GM18861 (cell line): ENCODE measurements at regions not wholly inside any gene's neighbourhood (a gene's known extent, or its start where the extent isn't known, plus 50 kb on each side); places are given as distances from the start of the nearest gene placed in this dataset.
"Not testable (repeated sequence)": the region's sequence is repeated elsewhere in the genome, so short reads cannot be mapped to it uniquely, and the experiment has no call there.

Source experiments
- ATAC-seq: cut with Tn5 transposase; IDR thresholded peaks from one replicate; pipeline ENCODE4 v1.9.1; 2021; ENCODE audit not compliant: unreplicated experiment

DNA sequence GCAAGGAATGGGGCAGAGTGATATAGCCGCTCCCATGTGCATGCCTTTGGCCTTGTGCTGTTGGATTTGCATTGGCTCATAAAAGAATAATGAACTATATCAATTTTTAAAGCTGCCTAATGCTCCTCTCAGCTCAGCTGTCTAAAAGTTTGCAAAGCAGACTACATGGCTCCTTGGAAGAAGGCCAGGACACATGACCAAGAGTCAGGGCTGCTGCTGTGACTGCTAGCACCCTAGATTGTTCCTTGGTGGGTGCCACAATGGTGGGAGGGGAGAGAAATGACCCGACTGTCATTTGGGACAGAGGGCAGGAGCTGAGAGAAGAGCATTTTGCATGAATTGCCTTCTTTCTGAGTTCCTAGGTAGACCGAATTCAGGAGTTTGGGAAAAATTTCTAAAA, 307.9 kb downstream of the PDCD6IP start:
- ATAC-seq = no peak

DNA sequence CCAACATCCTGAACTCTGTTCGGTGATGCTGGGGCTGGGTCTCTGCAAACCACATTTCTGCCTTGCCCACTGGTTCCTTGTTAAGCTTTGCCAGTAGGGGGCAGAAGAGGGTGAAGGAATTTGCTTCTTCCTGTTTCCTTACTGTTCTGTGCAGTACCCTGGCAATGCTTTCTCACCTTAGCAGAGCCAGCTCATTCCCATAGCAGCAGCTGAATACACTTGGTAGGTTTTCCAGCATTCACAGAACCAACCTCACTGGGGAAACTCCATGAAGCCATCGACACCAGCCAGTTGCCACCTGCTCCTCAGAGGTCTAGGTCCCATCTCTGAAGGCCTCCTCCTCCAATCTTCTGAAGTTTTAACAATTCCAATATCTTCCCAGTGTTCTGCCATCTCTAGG, 308.4 kb downstream of the PDCD6IP start:
- no peak for ATAC-seq

DNA sequence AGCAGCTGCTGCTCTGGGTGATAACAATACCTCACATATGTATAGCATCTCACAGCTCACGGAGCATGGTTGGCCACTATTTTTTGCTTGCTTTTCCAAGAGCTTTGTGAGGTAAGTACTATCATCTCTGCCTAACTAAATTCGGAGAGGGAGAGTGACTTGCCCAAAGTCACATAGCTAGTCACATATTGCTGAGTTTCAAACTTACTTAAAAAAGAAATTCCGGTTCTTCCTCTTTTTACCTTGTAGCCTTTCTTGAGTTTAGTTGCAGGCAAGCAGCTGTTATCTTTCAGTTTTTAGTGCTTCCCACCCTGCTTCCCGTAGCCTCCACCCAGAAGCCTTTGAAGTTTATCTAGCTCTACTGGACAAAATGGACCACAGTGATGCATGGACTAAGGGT, 309.2 kb downstream of the PDCD6IP start:
- ATAC-seq = peak; percentile 47

DNA sequence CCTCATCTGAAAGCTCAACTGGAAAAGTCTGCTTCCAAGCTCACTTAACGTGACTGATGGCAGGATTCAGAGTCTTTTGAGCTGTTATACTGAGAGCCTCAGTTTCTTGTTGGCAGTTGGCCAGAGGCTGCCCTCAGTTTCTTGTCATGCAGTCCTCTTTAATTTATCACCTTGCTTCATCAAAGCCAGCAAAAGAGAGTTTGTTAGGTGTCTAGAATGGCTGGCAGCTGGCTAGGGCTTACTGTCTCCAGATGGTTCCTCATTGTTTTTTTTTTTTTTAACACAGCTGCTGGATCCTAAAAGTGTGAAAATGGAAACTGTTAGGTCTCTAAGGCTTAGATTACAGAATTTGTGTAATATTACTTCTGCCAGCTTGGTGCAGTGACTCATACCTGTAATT, 310.6 kb downstream of the PDCD6IP start:
- ATAC-seq = no peak

- ATAC-seq = peak; percentile 44
These were observed 311.4 kb downstream of the PDCD6IP start for GRCh38 chr3:34109846-34110245.

GRCh38 chr3:34111361-34111760, 312.9 kb downstream of the PDCD6IP start:
- ATAC-seq = no peak

DNA sequence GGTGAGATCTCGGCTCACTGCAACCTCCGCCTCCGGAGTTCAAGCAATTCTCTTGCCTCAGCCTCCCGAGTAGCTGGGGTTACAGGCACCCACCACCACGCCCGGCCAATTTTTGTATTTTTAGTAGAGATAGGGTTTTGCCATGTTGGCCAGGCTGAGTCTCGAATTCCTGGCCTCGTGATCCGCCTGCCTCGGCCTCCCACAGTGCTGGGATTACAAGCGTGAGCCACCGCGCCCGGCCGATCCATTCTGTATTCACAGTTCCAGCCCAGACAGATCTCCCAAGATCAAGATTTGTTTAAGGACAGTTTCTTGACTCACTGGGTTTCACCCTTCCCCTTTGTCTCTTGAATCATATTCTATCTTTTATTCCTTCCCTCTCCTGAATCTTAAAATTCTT, 313.8 kb downstream of the PDCD6IP start:
- not testable (repeated sequence) for ATAC-seq

GRCh38 chr3:34131091-34131490, 332.7 kb downstream of the PDCD6IP start:
- no peak for ATAC-seq

- ATAC-seq = no peak
These were observed 333.8 kb downstream of the PDCD6IP start for GRCh38 chr3:34132069-34132692.

GRCh38 chr3:34139566-34139965, 341.1 kb downstream of the PDCD6IP start:
- no peak for ATAC-seq

GRCh38 chr3:34140616-34141015, 342.2 kb downstream of the PDCD6IP start:
- no peak for ATAC-seq

GRCh38 chr3:34141841-34142337, 343.5 kb downstream of the PDCD6IP start:
- no peak for ATAC-seq

DNA sequence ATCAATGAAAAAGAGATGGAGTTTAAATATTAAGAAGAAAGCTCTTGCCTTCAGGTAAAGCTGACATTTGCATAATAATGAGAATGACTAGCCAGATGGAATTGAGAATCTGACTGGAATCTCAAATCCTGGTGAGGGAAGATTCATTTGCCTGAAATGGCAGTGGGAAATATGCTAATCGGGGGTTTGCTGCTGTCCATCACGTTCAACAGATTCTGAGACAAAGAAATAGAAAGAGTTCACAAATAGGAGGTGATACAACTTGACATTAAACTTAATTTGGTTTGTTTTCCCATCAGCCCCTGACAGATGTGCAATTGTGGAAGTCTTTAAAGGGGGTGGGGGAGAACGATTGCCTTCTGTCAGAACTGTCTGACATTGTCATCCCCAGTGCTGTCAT, 347.4 kb downstream of the PDCD6IP start:
- ATAC-seq = no peak

DNA sequence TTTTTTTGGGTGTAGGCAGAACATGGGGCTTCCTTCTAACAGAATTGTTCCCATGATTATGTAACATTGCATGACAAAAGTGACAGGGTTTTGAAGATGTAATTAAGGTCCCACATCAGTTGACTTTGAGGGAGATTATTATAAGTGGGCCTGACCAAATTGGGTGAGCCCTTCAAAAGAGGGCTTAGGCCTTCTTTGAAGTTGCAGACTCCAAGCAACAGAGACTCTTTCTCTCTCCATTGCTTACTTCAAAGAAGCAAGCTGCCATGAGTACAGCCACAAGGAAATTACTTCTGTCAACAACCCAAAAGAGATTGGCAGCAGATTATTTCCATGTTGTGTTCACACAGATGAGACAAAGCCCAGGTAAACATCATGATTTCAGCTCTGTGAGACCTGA, 348.2 kb downstream of the PDCD6IP start:
- ATAC-seq = no peak

GRCh38 chr3:34150992-34151391, 352.6 kb downstream of the PDCD6IP start:
- no peak for ATAC-seq

GRCh38 chr3:34152656-34153055, 354.2 kb downstream of the PDCD6IP start:
- no peak for ATAC-seq

- no peak for ATAC-seq
These were observed 356.7 kb downstream of the PDCD6IP start for GRCh38 chr3:34155108-34155507.

DNA sequence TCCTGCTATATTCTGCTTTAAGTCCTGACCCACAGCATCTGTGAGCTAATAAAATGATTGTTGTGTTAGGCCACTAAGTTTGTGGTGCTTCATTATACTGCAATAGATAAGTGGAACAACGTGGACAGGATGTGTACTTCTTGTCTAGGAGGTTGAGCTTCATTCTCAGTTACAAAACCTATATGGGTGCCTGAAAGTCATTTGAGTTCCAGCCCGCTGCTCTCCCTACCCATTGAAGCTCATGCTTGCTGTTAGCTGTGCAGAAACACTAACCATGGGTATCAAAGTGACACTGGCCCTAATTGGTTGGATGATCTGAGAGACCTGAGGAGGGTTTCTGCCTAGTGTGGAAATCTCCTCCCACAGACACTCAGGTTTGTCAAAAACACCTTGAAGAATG, 357.2 kb downstream of the PDCD6IP start:
- ATAC-seq = peak; percentile 53

DNA sequence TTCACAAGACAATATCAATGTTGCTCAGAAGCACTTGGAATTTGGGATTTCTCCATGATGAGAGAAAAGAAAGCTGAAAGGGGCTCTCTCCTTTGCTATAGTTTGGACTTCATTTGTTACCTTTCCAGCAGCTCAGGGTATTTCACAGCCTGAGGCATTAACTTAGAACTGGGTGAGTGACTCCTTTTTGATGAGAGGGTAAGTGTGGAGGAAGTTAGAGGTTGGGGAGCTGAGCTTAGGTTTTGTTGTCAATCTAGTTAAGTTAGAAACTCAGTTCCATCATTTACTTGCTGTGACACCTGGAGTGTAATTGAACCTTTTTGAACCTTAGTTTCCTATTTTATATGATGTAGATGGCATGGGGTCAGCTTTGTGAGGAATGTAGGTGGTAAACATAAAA, 359.1 kb downstream of the PDCD6IP start:
- no peak for ATAC-seq

GRCh38 chr3:34159613-34160420, 361.4 kb downstream of the PDCD6IP start:
- no peak for ATAC-seq

- ATAC-seq = not testable (repeated sequence)
These were observed 371.2 kb downstream of the PDCD6IP start for GRCh38 chr3:34169636-34170035.

DNA sequence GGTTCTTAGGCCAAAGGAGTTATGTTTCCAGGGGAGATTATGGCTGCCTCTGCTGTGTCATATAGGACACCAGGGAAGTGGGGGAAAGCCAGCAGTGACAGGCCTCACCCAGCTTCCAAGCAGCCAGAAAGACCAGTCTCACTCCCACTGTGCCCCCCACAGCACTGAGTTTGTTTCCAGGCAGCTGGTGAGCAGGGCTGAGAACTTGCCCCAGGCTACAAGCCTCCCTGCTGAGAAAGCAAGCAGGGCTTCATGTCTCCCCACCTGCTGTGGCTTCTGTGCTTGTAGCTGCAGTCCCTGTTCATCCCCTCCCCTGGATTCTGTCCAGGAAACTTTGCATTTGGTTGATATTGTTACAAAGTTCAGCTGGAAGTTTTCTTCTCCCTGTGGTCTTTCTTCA, 376.3 kb downstream of the PDCD6IP start:
- ATAC-seq = no peak
